CD14-positive monocyte (primary cell): ENCODE measurements at regions not wholly inside any gene's neighbourhood (a gene's known extent, or its start where the extent isn't known, plus 50 kb on each side); places are given as distances from the start of the nearest gene placed in this dataset.

ENCODE experiments used
- DNase-seq, 3 donors: peaks; one replicate each; pipeline ENCODE4 v3.0.0-alpha.2; 2011 to 2022
- H2AFZ ChIP-seq: 2 replicates; pipeline ENCODE4 v1.6.0; 2012; ENCODE audit warnings: mild to moderate bottlenecking, low read depth, low read length, inconsistent platforms; ENCODE audit not compliant: insufficient read depth, poor library complexity, severe bottlenecking
- H3K27ac ChIP-seq, 2 donors: 1 replicate in 1 of 2; 2 replicates in 1 of 2; pipeline ENCODE4 v1.5.1; 2012 to 2013; ENCODE audit warnings: low read length in 2 of 2, control low read depth in 1 of 2, inconsistent platforms in 1 of 2, low read depth in 1 of 2, mild to moderate bottlenecking in 1 of 2
- H3K27me3 ChIP-seq, 2 donors: one replicate each; pipeline versions ENCODE4 v1.6.0 to v1.6.1; 2011 to 2013; ENCODE audit warnings: low read length in 2 of 2; ENCODE audit not compliant: control insufficient read depth in 2 of 2, insufficient read depth in 2 of 2
- H3K36me3 ChIP-seq, 2 donors: replicated peaks in 1 of 2; 1 replicate in 1 of 2; 2 replicates in 1 of 2; pipeline versions ENCODE4 v1.5.1 to v1.6.1; 2012 to 2013; ENCODE audit warnings: low read length in 2 of 2, control low read depth in 1 of 2, inconsistent platforms in 1 of 2, mild to moderate bottlenecking in 1 of 2; ENCODE audit not compliant: insufficient read depth in 2 of 2, control insufficient read depth in 1 of 2
- H3K4me1 ChIP-seq, 2 donors: 1 replicate in 1 of 2; 2 replicates in 1 of 2; pipeline versions ENCODE4 v1.5.1 to v1.6.1; 2012 to 2013; ENCODE audit warnings: low read length in 2 of 2, control low read depth in 1 of 2, inconsistent platforms in 1 of 2, mild to moderate bottlenecking in 1 of 2, moderate library complexity in 1 of 2; ENCODE audit not compliant: insufficient read depth in 2 of 2, control insufficient read depth in 1 of 2
- H3K4me2 ChIP-seq: replicated peaks from 2 replicates; pipeline ENCODE3; 2012; ENCODE audit warnings: low read length, moderate library complexity, mild to moderate bottlenecking; ENCODE audit not compliant: poor library complexity, severe bottlenecking; ENCODE audit errors: extremely low read depth
- H3K4me3 ChIP-seq, 3 experiments: fragments of 200-600 bp in 1 of 3; sonication (generic) in 1 of 3; replicated peaks in 1 of 3; 1 replicate in 2 of 3; 2 replicates in 1 of 3; pipeline ENCODE4 v1.5.1; 2011 to 2013; ENCODE audit warnings: low read length in 3 of 3, mild to moderate bottlenecking in 3 of 3, control low read depth in 2 of 3, low read depth in 2 of 3, inconsistent platforms in 1 of 3, moderate library complexity in 1 of 3
- H3K79me2 ChIP-seq: 2 replicates; pipeline ENCODE4 v1.6.0; 2012; ENCODE audit warnings: mild to moderate bottlenecking, control low read depth, inconsistent platforms, low read length, moderate library complexity; ENCODE audit not compliant: insufficient read depth
- H3K9ac ChIP-seq: 2 replicates; pipeline ENCODE4 v1.6.0; 2017; ENCODE audit warnings: low read length, mild to moderate bottlenecking; ENCODE audit not compliant: insufficient read depth, poor library complexity, severe bottlenecking
- H3K9me3 ChIP-seq, 2 donors: replicated peaks in 1 of 2; 1 replicate in 1 of 2; 2 replicates in 1 of 2; pipeline versions ENCODE4 v1.5.1 to v1.6.1; 2012 to 2013; ENCODE audit warnings: low read length in 2 of 2, control low read depth in 1 of 2; ENCODE audit not compliant: control insufficient read depth in 1 of 2, insufficient read depth in 1 of 2
- H4K20me1 ChIP-seq: 2 replicates; pipeline ENCODE4 v1.6.0; 2012; ENCODE audit warnings: mild to moderate bottlenecking, low read length, control low read depth, moderate library complexity; ENCODE audit not compliant: insufficient read depth
- H3K27ac Mint-ChIP-seq, 7 donors: one replicate each; pipeline ENCODE4 v1.8.0; 2020; ENCODE audit warnings: mild to moderate bottlenecking in 7 of 7, mixed read lengths in 7 of 7, moderate library complexity in 6 of 7, inconsistent platforms in 2 of 7
- H3K27me3 Mint-ChIP-seq, 3 donors: one replicate each; pipeline ENCODE4 v1.8.0; 2021 to 2022; ENCODE audit warnings: low read depth in 3 of 3, mild to moderate bottlenecking in 3 of 3, mixed read lengths in 3 of 3, moderate library complexity in 3 of 3, inconsistent platforms in 1 of 3
- H3K36me3 Mint-ChIP-seq, 2 donors: one replicate each; pipeline ENCODE4 v1.8.0; 2020; ENCODE audit warnings: mixed read lengths in 2 of 2, inconsistent platforms in 1 of 2, mild to moderate bottlenecking in 1 of 2
- H3K4me1 Mint-ChIP-seq: one replicate; pipeline ENCODE4 v1.8.0; 2020; ENCODE audit warnings: mild to moderate bottlenecking, mixed read lengths
- H3K4me3 Mint-ChIP-seq, 2 donors: one replicate each; pipeline ENCODE4 v1.8.0; 2020; ENCODE audit warnings: mild to moderate bottlenecking in 2 of 2, mixed read lengths in 2 of 2, moderate library complexity in 1 of 2
- H3K9me3 Mint-ChIP-seq, 7 donors: one replicate each; pipeline ENCODE4 v1.8.0; 2020 to 2022; ENCODE audit warnings: mixed read lengths in 7 of 7, mild to moderate bottlenecking in 6 of 7, moderate library complexity in 6 of 7, inconsistent platforms in 2 of 7
- CTCF ChIP-seq: fragments of 200-600 bp; IDR thresholded peaks from one replicate; pipeline ENCODE4 v1.8.0; 2022; ENCODE audit warnings: antibody characterized with exemption, mild to moderate bottlenecking
- WGBS: methylation state at CpG from one replicate; pipeline ENCODE4 v1.1.5; 2013; ENCODE audit warnings: missing lambda C conversion rate; ENCODE audit not compliant: insufficient coverage; 5-methylcytosine and 5-hydroxymethylcytosine counted together
- intact Hi-C, 2 donors: fragments of 100-400 bp; cut with micrococcal nuclease; formaldehyde crosslinking; loops; one replicate each; pipeline versions ENCODE4 v1.15.0 to v1.15.1; 2023

GRCh38 chr12:77485961-77486854 lies 344.5 kb upstream of the NAV3 start:
- no peak for DNase-seq
- WGBS, result 77% methylated on average over 2 of the region's 3 CpGs
- H4K20me1 ChIP-seq, result no peaks in the 10 kb centered on the region
- no peak for TF ChIP-seq CTCF
- H3K36me3 ChIP-seq, result no peaks in the 10 kb centered on the region
- H3K4me2 ChIP-seq, result no peak overlapping the region
- intact Hi-C loops, result no loop called here
- no peaks in the 10 kb centered on the region for H3K4me1 ChIP-seq
- peaks cover 0 to 2% of the 10 kb centered on the region in 2 donors for H3K9me3 ChIP-seq
- H3K9ac ChIP-seq, result no peak overlapping the region
- no peaks in the 10 kb centered on the region for H3K79me2 ChIP-seq
- Mint-ChIP-seq H3K36me3 (no peaks in the 10 kb centered on the region), H3K4me3 (no peak overlapping the region), H3K9me3 (peaks cover 0 to 6% (median 2%) of the 10 kb centered on the region in 7 donors), H3K27me3 (peaks cover 0 to 1% (median 0%) of the 10 kb centered on the region in 3 donors), H3K4me1 (no peaks in the 10 kb centered on the region), H3K27ac (no peak overlapping the region)
- no peak overlapping the region for H3K4me3 ChIP-seq
- H3K27me3 ChIP-seq, result no peaks in the 10 kb centered on the region
- no peak overlapping the region for H3K27ac ChIP-seq
- H2AFZ ChIP-seq, result no peak overlapping the region

GRCh38 chr12:77481687-77482086 lies 349.0 kb upstream of the NAV3 start:
- intact Hi-C loops, result no loop called here
- Histone ChIP-seq H3K4me1 (no peaks in the 10 kb centered on the region), H4K20me1 (no peaks in the 10 kb centered on the region), H2AFZ (no peak overlapping the region), H3K4me3 (no peak overlapping the region), H3K4me2 (no peak overlapping the region), H3K79me2 (no peaks in the 10 kb centered on the region), H3K36me3 (no peaks in the 10 kb centered on the region), H3K27ac (no peak overlapping the region), H3K27me3 (no peaks in the 10 kb centered on the region), H3K9ac (no peak overlapping the region), H3K9me3 (peaks cover 0 to 2% of the 10 kb centered on the region in 2 donors)
- no CpG with 5 or more reads among the region's 1 CpG for WGBS
- no peak for TF ChIP-seq CTCF
- no peak overlapping the region for H3K27ac Mint-ChIP-seq
- H3K4me3 Mint-ChIP-seq, result no peak overlapping the region
- H3K4me1 Mint-ChIP-seq, result no peaks in the 10 kb centered on the region
- no peaks in the 10 kb centered on the region for H3K36me3 Mint-ChIP-seq
- peaks cover 0 to 4% (median 0%) of the 10 kb centered on the region in 3 donors for H3K27me3 Mint-ChIP-seq
- peaks cover 0 to 6% (median 2%) of the 10 kb centered on the region in 7 donors for H3K9me3 Mint-ChIP-seq
- no peak for DNase-seq
